ENCODE measurements at regions not wholly inside any gene's neighbourhood (a gene's known extent, or its start where the extent isn't known, plus 50 kb on each side); places are given as distances from the start of the nearest gene placed in this dataset.

- TF ChIP-seq ATF2 (CRISPR knock-in tag; IDR thresholded peaks at IDR 0.05): no peak
- TF ChIP-seq HMG20B (CRISPR knock-in tag; IDR thresholded peaks at IDR 0.05): no peak
- TF ChIP-seq BCL6 (CRISPR knock-in tag; IDR thresholded peaks at IDR 0.05): no peak
- no peak for TF ChIP-seq POLR2B (IDR thresholded peaks at IDR 0.05; ENCODE audit: low read depth, partially characterized antibody)
- TF ChIP-seq IFI16 (CRISPR knock-in tag; IDR thresholded peaks at IDR 0.05): no peak
- TF ChIP-seq FOXK1 (CRISPR knock-in tag; IDR thresholded peaks at IDR 0.05; ENCODE audit: borderline replicate concordance): no peak
- TF ChIP-seq CREB5 (CRISPR knock-in tag; IDR thresholded peaks at IDR 0.05): no peak
- TF ChIP-seq L3MBTL2 (IDR thresholded peaks at IDR 0.05): no peak
- TF ChIP-seq ZBTB33 (CRISPR knock-in tag; IDR thresholded peaks at IDR 0.05): no peak
- no peak for TF ChIP-seq NFRKB (IDR thresholded peaks at IDR 0.05; ENCODE audit: low read depth)
- TF ChIP-seq FOXA1 (IDR thresholded peaks at IDR 0.05; ENCODE audit: borderline replicate concordance): no peak
- no peak for TF ChIP-seq POLR2AphosphoS2 (IDR thresholded peaks at IDR 0.05; ENCODE audit: low read length)
- TF ChIP-seq NFYB (IDR thresholded peaks at IDR 0.05; ENCODE audit: extremely low read depth, insufficient read length): no peak
- no peak for TF ChIP-seq ELF4 (CRISPR knock-in tag; IDR thresholded peaks at IDR 0.05)
- no peak for TF ChIP-seq ZNF121 (CRISPR knock-in tag; conservative IDR thresholded peaks at IDR 0.05)
- no peak for TF ChIP-seq IRF2 (CRISPR knock-in tag; IDR thresholded peaks at IDR 0.05)
- TF ChIP-seq ZKSCAN1 (IDR thresholded peaks at IDR 0.05; ENCODE audit: low read depth, low read length): no peak
- TF ChIP-seq HES1 (IDR thresholded peaks at IDR 0.05; ENCODE audit: low read depth): no peak
- TF ChIP-seq U2AF1 (optimal IDR thresholded peaks at IDR 0.05; ENCODE audit: low read depth, low read length): no peak
- TF ChIP-seq ZNF740 (CRISPR knock-in tag; IDR thresholded peaks at IDR 0.05): no peak
- no peak for TF ChIP-seq ZNF740 (tag; IDR thresholded peaks at IDR 0.05)
- TF ChIP-seq NR4A1 (CRISPR knock-in tag; IDR thresholded peaks at IDR 0.05): no peak
- TF ChIP-seq NR4A1 (tag; IDR thresholded peaks at IDR 0.05): no peak
- no peak for TF ChIP-seq TBL1XR1 (IDR thresholded peaks at IDR 0.05; ENCODE audit: low read length in 2 of 2)
- peak; percentile 42; the same call in 1 of the 2 replicates for TF ChIP-seq ZBTB2 (IDR thresholded peaks at IDR 0.05)
Observed at GRCh38 chr5:173691931-173692330, 75.5 kb upstream of the BOD1 start (continued).

All from K562 (cell line).